HL-60 (cell line): ENCODE measurements at regions not wholly inside any gene's neighbourhood (a gene's known extent, or its start where the extent isn't known, plus 50 kb on each side); places are given as distances from the start of the nearest gene placed in this dataset.

ENCODE experiments used
- CTCF ChIP-seq: IDR thresholded peaks from one replicate; pipeline ENCODE4 v1.5.1; 2011; ENCODE audit warnings: low read length, control low read depth, inconsistent platforms; ENCODE audit not compliant: insufficient read depth
- GABPA ChIP-seq: IDR thresholded peaks from 2 replicates; pipeline ENCODE4 v1.6.1; 2012; ENCODE audit warnings: low read depth
- POLR2AphosphoS5 ChIP-seq: IDR thresholded peaks from 2 replicates; pipeline ENCODE4 v1.6.1; 2012; ENCODE audit warnings: low read depth
- REST ChIP-seq: IDR thresholded peaks from 2 replicates; pipeline ENCODE4 v1.6.1; 2012; ENCODE audit warnings: low read depth; ENCODE audit not compliant: insufficient replicate concordance
- SPI1 ChIP-seq: IDR thresholded peaks from 2 replicates; pipeline ENCODE4 v1.6.1; 2012; ENCODE audit warnings: low read depth, mild to moderate bottlenecking, borderline replicate concordance

GRCh38 chr10:21260506-21261149 is 264.9 kb downstream of the SKIDA1 start:
- TF ChIP-seq REST (no peak), GABPA (no peak), CTCF (no peak), POLR2AphosphoS5 (no peak), SPI1 (no peak)
